Vagina (tissue), 2 donors: ENCODE measurements at regions not wholly inside any gene's neighbourhood (a gene's known extent, or its start where the extent isn't known, plus 50 kb on each side); places are given as distances from the start of the nearest gene placed in this dataset.
"Not testable (repeated sequence)": the region's sequence is repeated elsewhere in the genome, so short reads cannot be mapped to it uniquely, and the experiment has no call there.

Experiments
- DNase-seq, 2 donors: peaks; one replicate each; pipeline ENCODE4 v3.0.0-alpha.2; 2017; ENCODE audit errors: extremely low spot score in 2 of 2
- H3K27ac ChIP-seq: fragments of 200-600 bp; sonication (generic); one replicate; pipeline ENCODE4 v1.5.1; 2019
- H3K27me3 ChIP-seq: fragments of 200-600 bp; sonication (generic); one replicate; pipeline ENCODE4 v1.5.1; 2019
- H3K36me3 ChIP-seq, 2 donors: fragments of 200-600 bp; sonication (generic); one replicate each; pipeline ENCODE4 v1.5.1; 2017 to 2019
- H3K4me1 ChIP-seq: fragments of 200-600 bp; sonication (generic); one replicate; pipeline ENCODE4 v1.5.1; 2019
- H3K4me3 ChIP-seq, 2 donors: fragments of 200-600 bp; sonication (generic); 1 replicate in 1 of 2; 2 replicates in 1 of 2; pipeline ENCODE4 v1.5.1; 2016 to 2019
- H3K9me3 ChIP-seq: fragments of 200-600 bp; sonication (generic); one replicate; pipeline ENCODE4 v1.5.1; 2019
- POLR2A ChIP-seq, 2 donors: fragments of 450-650 bp; IDR thresholded peaks; one replicate each; pipeline ENCODE4 v1.6.1; 2017; ENCODE audit warnings: antibody characterized with exemption in 2 of 2, mild to moderate bottlenecking in 2 of 2, moderate library complexity in 2 of 2
- POLR2AphosphoS5 ChIP-seq, 2 donors: sonication (generic); formaldehyde crosslinking; IDR thresholded peaks; one replicate each; pipeline ENCODE4 v1.9.0; 2017; ENCODE audit warnings: antibody characterized with exemption in 2 of 2, mild to moderate bottlenecking in 2 of 2, low read depth in 1 of 2; ENCODE audit not compliant: insufficient read depth in 1 of 2
- intact Hi-C: fragments of 100-400 bp; cut with DNase I; formaldehyde crosslinking; loops from one replicate; pipeline ENCODE4 v1.15.1; 2023
- TF ChIP-seq, protein P1 (sequence below), 3 experiments: fragments of 450-650 bp in 2 of 3; fragments of 200-600 bp in 1 of 3; sonication (generic) in 1 of 3; IDR thresholded peaks; one replicate each; pipeline ENCODE4 v1.5.1; 2017 to 2019; ENCODE audit warnings: antibody characterized with exemption in 3 of 3, mild to moderate bottlenecking in 2 of 3, moderate library complexity in 2 of 3

DNA sequence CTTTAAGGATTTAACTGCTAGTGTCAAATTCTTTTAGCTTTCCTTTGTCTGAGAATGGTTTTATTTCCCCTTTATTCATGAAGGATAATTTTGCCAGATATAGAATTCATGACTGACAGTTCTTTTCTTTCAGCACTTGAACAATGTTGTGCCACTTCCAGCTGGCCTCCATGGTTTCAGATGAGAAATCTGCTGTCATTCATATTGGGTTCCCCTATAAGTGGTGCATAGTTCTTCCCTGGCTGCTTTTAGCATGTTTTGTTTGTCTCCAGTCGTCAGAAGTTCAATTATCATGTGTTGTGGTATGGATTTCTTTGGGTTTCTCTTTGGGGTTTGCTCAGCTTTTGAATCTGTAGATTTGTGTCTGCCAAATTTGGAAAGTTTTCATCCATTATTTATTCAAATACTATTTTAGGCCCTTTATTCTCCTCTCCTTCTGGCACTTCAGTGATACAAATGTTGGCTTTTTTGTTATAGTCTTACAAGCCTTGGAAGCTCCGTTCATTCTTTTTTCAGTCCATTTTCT, 76.3 kb upstream of the TGM3 start:
- TF ChIP-seq, protein P1, sequence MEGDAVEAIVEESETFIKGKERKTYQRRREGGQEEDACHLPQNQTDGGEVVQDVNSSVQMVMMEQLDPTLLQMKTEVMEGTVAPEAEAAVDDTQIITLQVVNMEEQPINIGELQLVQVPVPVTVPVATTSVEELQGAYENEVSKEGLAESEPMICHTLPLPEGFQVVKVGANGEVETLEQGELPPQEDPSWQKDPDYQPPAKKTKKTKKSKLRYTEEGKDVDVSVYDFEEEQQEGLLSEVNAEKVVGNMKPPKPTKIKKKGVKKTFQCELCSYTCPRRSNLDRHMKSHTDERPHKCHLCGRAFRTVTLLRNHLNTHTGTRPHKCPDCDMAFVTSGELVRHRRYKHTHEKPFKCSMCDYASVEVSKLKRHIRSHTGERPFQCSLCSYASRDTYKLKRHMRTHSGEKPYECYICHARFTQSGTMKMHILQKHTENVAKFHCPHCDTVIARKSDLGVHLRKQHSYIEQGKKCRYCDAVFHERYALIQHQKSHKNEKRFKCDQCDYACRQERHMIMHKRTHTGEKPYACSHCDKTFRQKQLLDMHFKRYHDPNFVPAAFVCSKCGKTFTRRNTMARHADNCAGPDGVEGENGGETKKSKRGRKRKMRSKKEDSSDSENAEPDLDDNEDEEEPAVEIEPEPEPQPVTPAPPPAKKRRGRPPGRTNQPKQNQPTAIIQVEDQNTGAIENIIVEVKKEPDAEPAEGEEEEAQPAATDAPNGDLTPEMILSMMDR (IDR thresholded peaks at IDR 0.05) = no peak
- TF ChIP-seq POLR2A (IDR thresholded peaks at IDR 0.05) (no peak), POLR2AphosphoS5 (IDR thresholded peaks at IDR 0.05; ENCODE audit: insufficient read depth in 1 of 2, low read depth in 1 of 2) (no peak)
- Histone ChIP-seq H3K27ac (no peak overlapping the region), H3K36me3 (no peaks in the 10 kb centered on the region), H3K9me3 (no peaks in the 10 kb centered on the region), H3K4me1 (no peaks in the 10 kb centered on the region), H3K4me3 (no peak overlapping the region), H3K27me3 (no peaks in the 10 kb centered on the region)
- no peak for DNase-seq
- intact Hi-C loops = no loop called here

DNA sequence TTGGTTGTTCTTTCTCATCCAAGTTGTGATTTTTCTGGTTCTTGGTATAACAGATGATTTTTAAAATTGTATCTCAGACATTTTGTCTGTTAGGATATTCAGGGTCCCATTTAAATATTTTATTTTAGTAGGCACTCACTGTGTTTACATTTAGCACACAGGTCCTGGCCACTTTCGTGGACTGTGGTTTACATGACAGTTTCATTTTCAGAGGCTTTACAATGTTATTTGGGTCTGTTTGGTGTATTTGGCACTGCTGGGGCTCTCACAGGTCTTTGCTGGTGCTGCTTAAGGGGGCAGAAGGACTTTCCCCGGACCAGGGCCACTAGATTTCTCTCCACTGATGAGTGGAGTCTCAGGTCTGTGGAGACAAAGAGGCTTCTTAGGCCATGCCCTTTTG, 75.5 kb upstream of the TGM3 start:
- TF ChIP-seq POLR2AphosphoS5 (IDR thresholded peaks at IDR 0.05; ENCODE audit: insufficient read depth in 1 of 2, low read depth in 1 of 2) = no peak
- TF ChIP-seq POLR2A (IDR thresholded peaks at IDR 0.05) = no peak
- TF ChIP-seq, protein P1 (IDR thresholded peaks at IDR 0.05) = no peak
- no peaks in the 10 kb centered on the region for H3K27me3 ChIP-seq
- no peak overlapping the region for H3K4me3 ChIP-seq
- no peak for DNase-seq
- H3K9me3 ChIP-seq = no peaks in the 10 kb centered on the region
- no peaks in the 10 kb centered on the region for H3K4me1 ChIP-seq
- intact Hi-C loops = no loop called here
- H3K36me3 ChIP-seq = no peaks in the 10 kb centered on the region
- H3K27ac ChIP-seq = no peak overlapping the region

- intact Hi-C loops = no loop called here
- Histone ChIP-seq H3K27me3 (no peaks in the 10 kb centered on the region), H3K27ac (no peak overlapping the region), H3K9me3 (no peaks in the 10 kb centered on the region), H3K4me3 (no peak overlapping the region), H3K4me1 (no peaks in the 10 kb centered on the region), H3K36me3 (no peaks in the 10 kb centered on the region)
- TF ChIP-seq, protein P1 (IDR thresholded peaks at IDR 0.05) = no peak
- TF ChIP-seq POLR2AphosphoS5 (IDR thresholded peaks at IDR 0.05; ENCODE audit: insufficient read depth in 1 of 2, low read depth in 1 of 2) (no peak), POLR2A (IDR thresholded peaks at IDR 0.05) (no peak)
- DNase-seq = no peak
Measured at GRCh38 chr20:2221921-2222320, 73.9 kb upstream of the TGM3 start.

GRCh38 chr20:2223558-2224367, 72.0 kb upstream of the TGM3 start:
- intact Hi-C loops = no loop called here
- Histone ChIP-seq H3K27ac (no peak overlapping the region), H3K27me3 (no peaks in the 10 kb centered on the region)

DNA sequence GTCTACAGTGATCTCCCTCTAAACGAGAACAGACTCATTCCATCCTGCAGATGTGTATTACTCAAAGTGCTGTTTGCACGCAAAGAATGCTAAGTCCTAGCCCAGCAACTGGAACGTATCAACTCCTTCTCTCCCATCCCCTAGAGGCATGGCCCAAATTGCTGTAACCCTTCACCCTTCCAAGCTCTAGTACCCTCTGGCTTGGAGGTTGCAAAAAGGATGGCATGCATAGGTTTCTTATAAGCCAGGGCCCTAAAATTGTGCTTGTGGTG, 71.5 kb upstream of the TGM3 start:
- no peak for DNase-seq
- Histone ChIP-seq H3K4me1 (no peaks in the 10 kb centered on the region), H3K27me3 (no peaks in the 10 kb centered on the region), H3K4me3 (no peak overlapping the region), H3K36me3 (no peaks in the 10 kb centered on the region), H3K9me3 (no peaks in the 10 kb centered on the region), H3K27ac (no peak overlapping the region)
- intact Hi-C loops = no loop called here
- TF ChIP-seq POLR2AphosphoS5 (IDR thresholded peaks at IDR 0.05; ENCODE audit: insufficient read depth in 1 of 2, low read depth in 1 of 2) (no peak), POLR2A (IDR thresholded peaks at IDR 0.05) (no peak)
- TF ChIP-seq, protein P1 (IDR thresholded peaks at IDR 0.05) = no peak

More at GRCh38 chr20:2223558-2224367, 72.0 kb upstream of the TGM3 start:
- TF ChIP-seq, protein P1 (IDR thresholded peaks at IDR 0.05) = no peak
- TF ChIP-seq POLR2AphosphoS5 (IDR thresholded peaks at IDR 0.05; ENCODE audit: insufficient read depth in 1 of 2, low read depth in 1 of 2) = no peak
- TF ChIP-seq POLR2A (IDR thresholded peaks at IDR 0.05) = no peak
- no peak for DNase-seq
- no peak overlapping the region for H3K4me3 ChIP-seq
- H3K36me3 ChIP-seq = no peaks in the 10 kb centered on the region
- H3K9me3 ChIP-seq = no peaks in the 10 kb centered on the region
- H3K4me1 ChIP-seq = no peaks in the 10 kb centered on the region

GRCh38 chr20:2227285-2227684, 68.5 kb upstream of the TGM3 start:
- H3K27me3 ChIP-seq, H3K9me3 ChIP-seq, H3K27ac ChIP-seq, H3K4me3 ChIP-seq, H3K4me1 ChIP-seq, intact Hi-C loops, DNase-seq, H3K36me3 ChIP-seq: not testable (repeated sequence)
